HUES64 (cell line): ENCODE measurements at regions not wholly inside any gene's neighbourhood (a gene's known extent, or its start where the extent isn't known, plus 50 kb on each side); places are given as distances from the start of the nearest gene placed in this dataset.

Experiments used
- H3K27ac ChIP-seq: 2 replicates; pipeline ENCODE4 v1.7.0; 2013; ENCODE audit warnings: low read depth, low read length, inconsistent platforms
- H3K27me3 ChIP-seq: 2 replicates; pipeline ENCODE4 v1.6.1; 2013; ENCODE audit warnings: mild to moderate bottlenecking, low read length; ENCODE audit not compliant: insufficient read depth
- H3K36me3 ChIP-seq: 2 replicates; pipeline ENCODE4 v1.6.1; 2013; ENCODE audit warnings: mild to moderate bottlenecking, low read length; ENCODE audit not compliant: insufficient read depth
- H3K4me1 ChIP-seq: 2 replicates; pipeline ENCODE4 v1.6.1; 2013; ENCODE audit warnings: mild to moderate bottlenecking, low read length, moderate library complexity; ENCODE audit not compliant: insufficient read depth
- H3K4me3 ChIP-seq: 2 replicates; pipeline ENCODE4 v1.5.1; 2013; ENCODE audit warnings: mild to moderate bottlenecking, low read length, moderate library complexity
- H3K9ac ChIP-seq: 2 replicates; pipeline ENCODE4 v1.6.1; 2013; ENCODE audit warnings: mild to moderate bottlenecking, low read depth, low read length
- H3K9me3 ChIP-seq: 2 replicates; pipeline ENCODE4 v1.6.1; 2013; ENCODE audit warnings: low read depth, low read length; ENCODE audit not compliant: insufficient read depth
- WGBS: fragments of 150-250, 120-280 bp; methylation state at CpG from one replicate; pipeline ENCODE4 v1.1.7; 2013; ENCODE audit warnings: missing lambda C conversion rate; 5-methylcytosine and 5-hydroxymethylcytosine counted together

- Histone ChIP-seq H3K9me3 (no peaks in the 10 kb centered on the region), H3K27ac (no peak overlapping the region), H3K4me1 (no peaks in the 10 kb centered on the region; the same call in 1 of the 2 replicates), H3K27me3 (no peaks in the 10 kb centered on the region), H3K4me3 (no peak overlapping the region), H3K36me3 (no peaks in the 10 kb centered on the region), H3K9ac (no peak overlapping the region)
- WGBS: 88% methylated on average over 2 of the region's 2 CpGs
Observed at GRCh38 chr9:11045589-11045988, 432.8 kb upstream of the PTPRD start.

GRCh38 chr9:11063263-11063662, 450.5 kb upstream of the PTPRD start:
- H3K4me1 ChIP-seq: peaks cover 5% of the 10 kb centered on the region
- no peaks in the 10 kb centered on the region for H3K9me3 ChIP-seq
- no peak overlapping the region for H3K9ac ChIP-seq
- no peaks in the 10 kb centered on the region for H3K36me3 ChIP-seq
- H3K27ac ChIP-seq: no peak overlapping the region
- H3K4me3 ChIP-seq: no peak overlapping the region
- no peaks in the 10 kb centered on the region for H3K27me3 ChIP-seq

DNA sequence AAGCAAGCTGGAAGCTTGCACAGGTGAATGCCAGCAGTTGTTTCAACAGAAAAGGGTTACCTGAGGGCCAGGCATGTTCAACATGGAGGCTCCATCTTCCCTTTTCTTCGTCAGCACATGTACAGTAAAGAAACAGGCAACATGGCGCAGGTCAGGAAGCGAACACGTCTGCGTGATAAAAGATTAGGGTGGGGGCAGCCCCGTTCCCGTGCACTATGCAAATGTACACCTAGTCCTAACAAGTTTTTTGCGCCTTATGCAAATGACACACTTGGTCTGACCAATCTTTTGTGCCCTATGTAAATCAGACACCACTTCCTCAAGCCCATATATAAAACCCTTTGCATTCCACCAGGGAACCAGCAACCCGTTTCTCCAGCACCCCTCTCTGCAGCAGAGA, 452.1 kb upstream of the PTPRD start:
- 90% methylated on average over 9 of the region's 9 CpGs for WGBS

GRCh38 chr9:11072176-11072575, 459.4 kb upstream of the PTPRD start:
- WGBS: 43% methylated on average over 1 of the region's 1 CpG
- Histone ChIP-seq H3K27me3 (no peaks in the 10 kb centered on the region), H3K36me3 (no peaks in the 10 kb centered on the region), H3K9me3 (no peaks in the 10 kb centered on the region), H3K9ac (no peak overlapping the region), H3K4me1 (no peaks in the 10 kb centered on the region), H3K27ac (no peak overlapping the region), H3K4me3 (no peak overlapping the region)

More for the DNA sequence above, 452.1 kb upstream of the PTPRD start:
- Histone ChIP-seq H3K27ac (no peak overlapping the region), H3K4me3 (no peak overlapping the region), H3K27me3 (no peaks in the 10 kb centered on the region), H3K4me1 (peaks cover 5% of the 10 kb centered on the region), H3K9ac (no peak overlapping the region), H3K36me3 (no peaks in the 10 kb centered on the region), H3K9me3 (no peaks in the 10 kb centered on the region)

- Histone ChIP-seq H3K4me1 (peaks cover 4% of the 10 kb centered on the region; the same call in 1 of the 2 replicates), H3K9ac (no peak overlapping the region)
- no CpG with 5 or more reads among the region's 2 CpGs for WGBS
Observed at GRCh38 chr9:11086561-11086960, 473.8 kb upstream of the PTPRD start.

DNA sequence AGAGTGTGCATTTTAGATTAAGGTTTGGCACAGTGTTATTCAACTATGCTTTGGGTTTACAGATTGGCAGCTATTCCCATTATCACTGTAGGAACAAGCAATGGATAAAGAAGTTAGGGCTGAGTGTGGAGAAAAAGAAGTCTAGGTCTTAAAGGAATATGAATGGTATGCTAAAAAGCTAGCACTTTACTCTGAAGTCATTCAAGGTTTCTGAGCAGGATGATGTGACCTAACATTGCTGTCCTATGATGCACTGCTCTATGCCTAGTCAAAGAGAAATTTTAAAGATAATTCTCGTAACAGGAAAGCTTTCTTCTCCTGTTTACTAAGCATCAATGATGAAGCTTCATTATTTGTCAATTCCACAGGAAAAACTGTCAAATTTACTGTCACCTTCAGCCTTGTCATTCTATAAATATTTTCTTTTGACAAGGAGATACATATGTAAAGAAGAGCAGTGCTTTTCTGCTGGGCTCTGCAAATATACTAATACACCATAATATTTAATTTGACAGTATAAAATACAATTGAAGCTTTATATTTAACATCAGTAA, 476.1 kb upstream of the PTPRD start:
- WGBS: 88% methylated on average over 1 of the region's 1 CpG
- peaks cover 8% of the 10 kb centered on the region; the same call in 1 of the 2 replicates for H3K4me1 ChIP-seq
- no peak overlapping the region for H3K27ac ChIP-seq

More at GRCh38 chr9:11086561-11086960, 473.8 kb upstream of the PTPRD start:
- Histone ChIP-seq H3K4me3 (no peak overlapping the region), H3K27ac (no peak overlapping the region), H3K27me3 (no peaks in the 10 kb centered on the region), H3K36me3 (no peaks in the 10 kb centered on the region), H3K9me3 (no peaks in the 10 kb centered on the region)

GRCh38 chr9:11092974-11093373, 480.2 kb upstream of the PTPRD start:
- H3K4me1 ChIP-seq: peaks cover 8% of the 10 kb centered on the region; the same call in 1 of the 2 replicates
- H3K4me3 ChIP-seq: no peak overlapping the region
- H3K36me3 ChIP-seq: no peaks in the 10 kb centered on the region
- no peak overlapping the region for H3K27ac ChIP-seq
- H3K27me3 ChIP-seq: no peaks in the 10 kb centered on the region
- WGBS: 100% methylated on average over 1 of the region's 1 CpG
- H3K9ac ChIP-seq: no peak overlapping the region
- H3K9me3 ChIP-seq: no peaks in the 10 kb centered on the region

More for the DNA sequence above, 476.1 kb upstream of the PTPRD start:
- no peak overlapping the region for H3K9ac ChIP-seq
- H3K36me3 ChIP-seq: no peaks in the 10 kb centered on the region
- no peaks in the 10 kb centered on the region for H3K9me3 ChIP-seq
- no peaks in the 10 kb centered on the region for H3K27me3 ChIP-seq
- H3K4me3 ChIP-seq: no peak overlapping the region

DNA sequence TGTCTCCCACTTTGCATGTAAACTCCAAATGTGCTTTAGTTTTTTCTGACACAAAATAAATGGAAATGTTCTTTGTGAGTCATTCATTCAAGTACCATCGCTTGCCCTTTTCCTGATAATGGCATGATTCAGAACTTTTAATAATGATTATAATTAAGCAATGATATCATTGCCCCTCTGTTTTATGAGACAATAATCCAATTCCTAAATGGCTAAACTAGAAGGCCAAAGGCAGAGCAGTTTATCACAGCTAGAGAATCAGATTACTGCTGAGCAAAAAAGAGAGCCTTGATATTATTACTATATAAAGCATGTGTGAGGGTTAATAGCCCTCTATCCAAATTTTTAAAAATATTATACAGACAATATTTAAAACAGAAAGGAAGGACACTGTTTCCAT, 484.2 kb upstream of the PTPRD start:
- Histone ChIP-seq H3K4me1 (0 out of 2 replicates have a peak, but pooled peaks cover 4% of the 10 kb centered on the region), H3K27me3 (no peaks in the 10 kb centered on the region), H3K9me3 (no peaks in the 10 kb centered on the region), H3K27ac (no peak overlapping the region), H3K9ac (no peak overlapping the region), H3K36me3 (no peaks in the 10 kb centered on the region), H3K4me3 (no peak overlapping the region)
- no CpG with 5 or more reads among the region's 1 CpG for WGBS

DNA sequence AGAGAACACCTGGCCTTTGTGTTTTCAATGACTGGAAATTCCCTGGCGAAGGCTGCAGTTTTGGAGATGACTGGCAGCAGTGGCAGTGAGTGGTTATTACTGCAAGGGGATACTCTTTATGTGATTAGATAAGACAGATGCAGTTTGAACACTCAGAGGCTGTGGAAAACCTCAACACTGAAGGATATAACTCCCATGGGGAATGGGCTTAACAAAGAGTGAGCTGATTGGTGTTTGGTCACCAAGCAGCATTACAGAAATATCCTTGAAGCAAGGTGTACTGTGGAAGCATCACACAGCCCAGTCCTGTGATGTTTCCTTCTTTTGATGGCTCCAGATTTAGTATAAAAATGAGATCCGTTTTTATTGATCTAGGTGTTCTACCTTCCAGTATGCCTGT, 490.7 kb upstream of the PTPRD start:
- Histone ChIP-seq H3K36me3 (no peaks in the 10 kb centered on the region), H3K9me3 (no peaks in the 10 kb centered on the region), H3K9ac (no peak overlapping the region), H3K27me3 (no peaks in the 10 kb centered on the region), H3K27ac (no peak overlapping the region), H3K4me1 (peaks cover 12% of the 10 kb centered on the region; the same call in 1 of the 2 replicates), H3K4me3 (no peak overlapping the region)
- WGBS: 87% methylated on average over 2 of the region's 2 CpGs

- no peaks in the 10 kb centered on the region for H3K27me3 ChIP-seq
- 71% methylated on average over 8 of the region's 8 CpGs for WGBS
Observed at GRCh38 chr9:11107196-11107595, 494.4 kb upstream of the PTPRD start.

DNA sequence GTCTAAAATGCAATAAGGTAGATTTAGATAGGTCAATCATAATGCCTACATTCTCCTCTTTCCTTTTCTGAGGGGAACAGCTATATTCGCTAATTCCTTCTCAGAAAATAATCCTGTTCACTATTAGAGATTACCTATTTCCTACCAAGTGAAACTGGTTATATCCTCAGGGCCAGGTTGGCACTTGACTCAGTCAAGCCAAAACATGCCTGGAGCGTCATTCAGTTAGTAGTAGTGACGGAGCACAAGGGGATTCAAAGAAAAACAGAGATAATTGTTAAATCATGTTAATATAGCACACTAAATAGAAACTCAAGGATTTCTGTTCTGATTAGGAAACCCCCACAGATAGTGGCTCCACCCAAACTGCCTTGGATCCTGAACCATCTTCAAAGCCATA, 515.4 kb upstream of the PTPRD start:
- H3K27me3 ChIP-seq: no peaks in the 10 kb centered on the region
- no peak overlapping the region for H3K27ac ChIP-seq
- H3K36me3 ChIP-seq: no peaks in the 10 kb centered on the region
- H3K9ac ChIP-seq: no peak overlapping the region
- no peak overlapping the region for H3K4me3 ChIP-seq
- 89% methylated on average over 3 of the region's 3 CpGs for WGBS
- H3K4me1 ChIP-seq: no peaks in the 10 kb centered on the region
- no peaks in the 10 kb centered on the region for H3K9me3 ChIP-seq

More at GRCh38 chr9:11107196-11107595, 494.4 kb upstream of the PTPRD start:
- H3K27ac ChIP-seq: no peak overlapping the region
- H3K4me1 ChIP-seq: peaks cover 12% of the 10 kb centered on the region; the same call in 1 of the 2 replicates
- H3K9ac ChIP-seq: no peak overlapping the region
- no peaks in the 10 kb centered on the region for H3K9me3 ChIP-seq
- no peaks in the 10 kb centered on the region for H3K36me3 ChIP-seq
- H3K4me3 ChIP-seq: no peak overlapping the region

DNA sequence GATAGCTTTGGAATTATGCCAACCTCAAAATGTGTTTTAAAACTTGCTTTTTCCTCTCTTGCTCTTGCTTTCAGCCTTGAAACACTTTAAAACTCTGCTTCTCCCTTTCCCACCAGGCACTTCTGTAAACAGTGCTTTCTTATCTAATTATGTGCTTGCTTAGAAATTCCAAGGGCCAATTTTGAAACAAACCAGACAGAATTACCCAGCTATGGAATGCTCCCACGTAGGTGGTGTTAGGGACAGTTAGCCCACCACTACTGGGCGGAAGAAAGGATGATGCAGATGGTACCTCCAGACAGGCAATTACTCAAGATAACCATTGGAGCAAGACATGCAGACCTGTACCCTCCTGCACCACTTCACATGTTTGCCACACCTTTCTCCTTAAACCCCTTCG, 523.0 kb upstream of the PTPRD start:
- WGBS: 87% methylated on average over 3 of the region's 3 CpGs
- Histone ChIP-seq H3K36me3 (no peaks in the 10 kb centered on the region), H3K9ac (no peak overlapping the region), H3K4me3 (no peak overlapping the region), H3K27ac (no peak overlapping the region), H3K9me3 (no peaks in the 10 kb centered on the region), H3K27me3 (no peaks in the 10 kb centered on the region), H3K4me1 (no peaks in the 10 kb centered on the region)
